ENCODE measurements at regions not wholly inside any gene's neighbourhood (a gene's known extent, or its start where the extent isn't known, plus 50 kb on each side); places are given as distances from the start of the nearest gene placed in this dataset.

DNA sequence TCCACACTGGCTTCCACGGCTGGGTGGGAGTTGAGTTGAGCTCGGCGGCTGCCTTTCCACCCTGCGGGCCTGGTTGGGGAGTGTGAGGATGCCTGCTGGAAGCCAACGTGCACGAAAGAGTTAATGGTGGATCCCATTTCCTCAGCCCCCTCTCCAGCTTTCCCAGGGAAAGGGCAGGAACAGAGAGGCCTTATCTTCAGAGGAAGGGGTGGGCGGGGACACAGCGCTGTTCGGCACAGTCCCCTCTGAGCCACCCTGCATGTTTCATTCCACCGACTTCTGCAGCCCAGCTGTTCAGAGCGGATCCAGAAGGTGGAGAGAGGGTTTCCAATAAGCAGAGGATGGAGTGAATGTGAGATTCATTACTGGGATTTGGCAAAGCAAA is 295.3 kb downstream of the SEC14L1 start:
- TF ChIP-seq, protein P1, sequence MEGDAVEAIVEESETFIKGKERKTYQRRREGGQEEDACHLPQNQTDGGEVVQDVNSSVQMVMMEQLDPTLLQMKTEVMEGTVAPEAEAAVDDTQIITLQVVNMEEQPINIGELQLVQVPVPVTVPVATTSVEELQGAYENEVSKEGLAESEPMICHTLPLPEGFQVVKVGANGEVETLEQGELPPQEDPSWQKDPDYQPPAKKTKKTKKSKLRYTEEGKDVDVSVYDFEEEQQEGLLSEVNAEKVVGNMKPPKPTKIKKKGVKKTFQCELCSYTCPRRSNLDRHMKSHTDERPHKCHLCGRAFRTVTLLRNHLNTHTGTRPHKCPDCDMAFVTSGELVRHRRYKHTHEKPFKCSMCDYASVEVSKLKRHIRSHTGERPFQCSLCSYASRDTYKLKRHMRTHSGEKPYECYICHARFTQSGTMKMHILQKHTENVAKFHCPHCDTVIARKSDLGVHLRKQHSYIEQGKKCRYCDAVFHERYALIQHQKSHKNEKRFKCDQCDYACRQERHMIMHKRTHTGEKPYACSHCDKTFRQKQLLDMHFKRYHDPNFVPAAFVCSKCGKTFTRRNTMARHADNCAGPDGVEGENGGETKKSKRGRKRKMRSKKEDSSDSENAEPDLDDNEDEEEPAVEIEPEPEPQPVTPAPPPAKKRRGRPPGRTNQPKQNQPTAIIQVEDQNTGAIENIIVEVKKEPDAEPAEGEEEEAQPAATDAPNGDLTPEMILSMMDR (IDR thresholded peaks at IDR 0.05) = peak in 1 of 9 donors; percentile 11

DNA sequence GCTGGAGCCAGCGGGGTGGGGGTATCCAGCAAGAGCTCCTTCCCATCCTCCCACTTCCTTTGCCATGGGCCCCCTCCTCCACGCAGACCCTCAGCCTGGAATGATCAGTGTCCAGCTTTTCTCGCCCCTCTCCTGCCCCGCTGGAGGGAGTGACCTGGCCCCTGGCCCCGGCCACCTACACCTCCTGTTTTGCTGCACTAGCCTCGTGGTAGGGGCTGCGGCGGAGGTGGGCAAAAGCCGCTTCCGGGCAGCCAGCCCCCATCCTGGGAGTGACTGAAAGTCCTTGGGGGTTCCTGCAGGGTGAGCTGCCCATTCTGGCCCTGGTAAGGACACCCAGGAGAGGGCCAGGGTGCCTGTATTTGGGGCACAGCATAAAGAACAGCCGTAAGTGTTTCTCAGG is 295.7 kb downstream of the SEC14L1 start:
- Histone ChIP-seq H3K27ac (peak overlapping the region in 9 of 10 donors; percentile 9 to 89 (median 61)), H3K36me3 (peaks cover 0 to 4% (median 0%) of the 10 kb centered on the region in 9 donors), H3K27me3 (no peaks in the 10 kb centered on the region), H3K4me1 (peaks cover 78 to 98% (median 92%) of the 10 kb centered on the region in 9 donors), H3K4me3 (peak overlapping the region in 7 of 10 donors; percentile 4 to 39 (median 32)), H3K9me3 (no peaks in the 10 kb centered on the region)
- WGBS, 2 donors = 38 to 42% methylated on average over 11 of the region's 11 CpGs
- DNase-seq (no peak), ATAC-seq (no peak)
- intact Hi-C loops (cut with DNase I) = loop anchor here in 3 of 10 donors (5.0 to 10.0 kb wide), 2 partner anchors 36 to 112 kb away; no protein-coding TSS in a partner anchor
- TF ChIP-seq, protein P1 (IDR thresholded peaks at IDR 0.05) = no peak

More for the DNA sequence above, 295.3 kb downstream of the SEC14L1 start:
- WGBS, 2 donors = 32 to 39% methylated on average over 11 of the region's 11 CpGs
- Histone ChIP-seq H3K27ac (peak overlapping the region in 8 of 10 donors; percentile 26 to 89 (median 62)), H3K4me3 (peak overlapping the region in 6 of 10 donors; percentile 19 to 39 (median 35)), H3K4me1 (peaks cover 76 to 98% (median 92%) of the 10 kb centered on the region in 9 donors), H3K36me3 (peaks cover 0 to 4% (median 0%) of the 10 kb centered on the region in 9 donors), H3K27me3 (no peaks in the 10 kb centered on the region), H3K9me3 (no peaks in the 10 kb centered on the region)
- intact Hi-C loops (cut with DNase I) = loop anchor here in 3 of 10 donors (5.0 to 10.0 kb wide), 2 partner anchors 36 to 111 kb away; no protein-coding TSS in a partner anchor
- ATAC-seq (peak; percentile 40 to 76 (median 71)), DNase-seq (peak; percentile 69 to 84)

DNA sequence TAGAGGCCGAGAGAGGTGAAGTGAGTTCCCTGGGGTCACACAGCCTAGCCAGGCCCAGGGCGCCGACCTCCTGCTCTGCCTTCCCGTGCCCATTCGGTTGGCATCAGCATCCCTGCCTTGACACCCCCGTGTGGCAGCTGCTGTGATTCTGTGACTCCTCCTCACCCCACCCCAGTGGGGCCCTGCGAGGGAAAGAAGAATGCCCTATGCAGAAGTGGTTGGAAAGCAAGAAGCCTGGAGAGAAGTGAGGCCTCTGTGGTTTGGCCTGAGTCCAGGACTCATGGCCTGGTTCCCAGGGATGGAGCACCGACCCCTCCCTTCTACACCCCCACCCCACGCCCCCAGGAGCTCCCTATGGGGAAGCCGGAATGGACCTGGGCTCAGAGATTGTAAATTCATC is 296.2 kb downstream of the SEC14L1 start:
- peak overlapping the region in 4 of 10 donors; percentile 30 to 39 (median 38) for H3K4me3 ChIP-seq
- no peaks in the 10 kb centered on the region for H3K9me3 ChIP-seq
- intact Hi-C loops (cut with DNase I) = loop anchor here in 3 of 10 donors (5.0 to 10.0 kb wide), 2 partner anchors 35 to 112 kb away; no protein-coding TSS in a partner anchor
- peak overlapping the region in 9 of 10 donors; percentile 9 to 89 (median 61) for H3K27ac ChIP-seq
- peaks cover 78 to 100% (median 97%) of the 10 kb centered on the region in 9 donors for H3K4me1 ChIP-seq
- H3K27me3 ChIP-seq = no peaks in the 10 kb centered on the region
- WGBS, 2 donors = 24 to 28% methylated on average over 10 of the region's 10 CpGs
- ATAC-seq = peak; percentile 7 to 38 (median 20)
- H3K36me3 ChIP-seq = peaks cover 0 to 4% (median 0%) of the 10 kb centered on the region in 9 donors
- TF ChIP-seq, protein P1 (IDR thresholded peaks at IDR 0.05) = peak in 1 of 9 donors; percentile 12
- peak; percentile 71 to 74 for DNase-seq

DNA sequence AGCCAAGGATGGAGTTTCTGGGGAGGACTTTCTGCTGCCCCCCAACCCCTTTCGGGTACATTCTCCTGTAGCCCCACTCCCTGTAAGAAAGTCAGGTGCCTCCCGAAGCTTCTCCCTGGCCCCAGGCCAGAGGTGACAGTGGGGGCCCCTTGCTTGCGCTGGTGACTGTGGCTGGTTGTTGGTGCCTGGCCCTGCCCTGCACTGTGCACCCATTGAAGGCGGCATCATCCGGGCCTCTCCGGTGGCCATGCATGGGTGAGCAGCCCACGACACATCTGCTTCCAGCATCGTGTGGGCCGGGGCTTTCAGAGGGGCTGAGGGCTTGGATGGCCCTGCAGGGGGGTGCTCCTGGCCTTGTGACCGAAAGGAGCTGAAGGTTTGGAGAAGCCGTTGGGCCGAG is 297.0 kb downstream of the SEC14L1 start:
- Histone ChIP-seq H3K4me1 (peaks cover 78 to 99% (median 92%) of the 10 kb centered on the region in 9 donors), H3K27ac (peak overlapping the region in 8 of 10 donors; percentile 9 to 89 (median 62))
- DNase-seq = no peak

More for the DNA sequence above, 297.0 kb downstream of the SEC14L1 start:
- TF ChIP-seq, protein P1 (IDR thresholded peaks at IDR 0.05) = no peak
- no peak overlapping the region for H3K4me3 ChIP-seq
- no peaks in the 10 kb centered on the region for H3K9me3 ChIP-seq
- no peak for ATAC-seq
- no peaks in the 10 kb centered on the region for H3K27me3 ChIP-seq
- peaks cover 0 to 1% (median 0%) of the 10 kb centered on the region in 9 donors for H3K36me3 ChIP-seq
- intact Hi-C loops (cut with DNase I) = loop anchor here in 3 of 10 donors (5.0 to 10.0 kb wide), 2 partner anchors 35 to 113 kb away; no protein-coding TSS in a partner anchor
- WGBS, 2 donors = 79 to 80% methylated on average over 12 of the region's 12 CpGs
